ENCODE measurements at regions not wholly inside any gene's neighbourhood (a gene's known extent, or its start where the extent isn't known, plus 50 kb on each side); places are given as distances from the start of the nearest gene placed in this dataset.

DNA sequence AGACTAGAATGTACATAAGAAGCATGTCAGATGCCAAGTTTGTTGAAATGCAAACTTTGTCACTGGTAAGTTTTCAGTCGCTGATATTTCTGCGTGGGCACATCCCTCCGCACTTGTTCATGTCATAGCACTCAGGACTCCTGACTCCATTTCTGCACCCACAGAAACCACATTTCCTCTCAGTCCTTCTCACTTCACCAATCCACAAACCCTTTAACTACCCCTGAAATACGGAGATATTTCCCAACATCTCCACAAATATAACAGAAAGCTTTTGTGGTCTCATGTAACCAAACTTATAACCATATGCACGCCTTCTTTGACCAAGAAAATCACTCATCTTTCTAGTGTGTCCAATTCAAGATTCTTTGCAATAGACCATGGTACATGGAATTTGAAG is 276.9 kb upstream of the ERBB4 start:
- TF ChIP-seq ZNF26 (tag by site-specific recombination; IDR thresholded peaks at IDR 0.05): no peak
- no peak for TF ChIP-seq ZNF610 (tag by site-specific recombination; IDR thresholded peaks at IDR 0.05; ENCODE audit: borderline replicate concordance)
- no peak for TF ChIP-seq ZNF777 (tag by site-specific recombination; IDR thresholded peaks at IDR 0.05; ENCODE audit: borderline replicate concordance)
- no peak overlapping the region for H3K4me3 ChIP-seq (ENCODE audit: low read depth, low read length)
- H3K4me1 ChIP-seq (ENCODE audit: control insufficient read depth, insufficient read depth, low read length): no peaks in the 10 kb centered on the region
- CTCF ChIA-PET: no interaction called here
- no peak overlapping the region for H3K27ac ChIP-seq (ENCODE audit: extremely low read depth, low read depth, low read length)
- H3K9me3 ChIP-seq (ENCODE audit: control insufficient read depth, insufficient read depth, low read depth, low read length): no peaks in the 10 kb centered on the region
- POLR2A ChIA-PET: no interaction called here
- H3K36me3 ChIP-seq (ENCODE audit: control insufficient read depth in 2 of 2, insufficient read depth in 1 of 2, low read length in 2 of 2): no peaks in the 10 kb centered on the region

GRCh38 chr2:212814941-212815340 is 276.3 kb upstream of the ERBB4 start:
- H3K27ac ChIP-seq (ENCODE audit: extremely low read depth, low read depth, low read length): no peak overlapping the region
- no peaks in the 10 kb centered on the region for H3K9me3 ChIP-seq (ENCODE audit: control insufficient read depth, insufficient read depth, low read depth, low read length)
- no peak for TF ChIP-seq MYNN (tag by site-specific recombination; IDR thresholded peaks at IDR 0.05; ENCODE audit: borderline replicate concordance)
- TF ChIP-seq MZF1 (tag by site-specific recombination; IDR thresholded peaks at IDR 0.05; ENCODE audit: borderline replicate concordance): no peak
- no peak for TF ChIP-seq REPIN1 (tag by site-specific recombination; IDR thresholded peaks at IDR 0.05; ENCODE audit: low read depth)
- TF ChIP-seq ZNF544 (tag by site-specific recombination; IDR thresholded peaks at IDR 0.05): no peak
- no peak for TF ChIP-seq ZNF132 (tag by site-specific recombination; IDR thresholded peaks at IDR 0.05; ENCODE audit: borderline replicate concordance)
- TF ChIP-seq BCL6B (tag by site-specific recombination; IDR thresholded peaks at IDR 0.05): no peak
- TF ChIP-seq YY1 (tag by site-specific recombination; IDR thresholded peaks at IDR 0.05): no peak
- TF ChIP-seq ZNF785 (tag by site-specific recombination; IDR thresholded peaks at IDR 0.05): no peak
- TF ChIP-seq ZNF777 (tag by site-specific recombination; IDR thresholded peaks at IDR 0.05; ENCODE audit: borderline replicate concordance): no peak
- TF ChIP-seq GLI4 (tag by site-specific recombination; IDR thresholded peaks at IDR 0.05): no peak
- TF ChIP-seq SP7 (tag by site-specific recombination; IDR thresholded peaks at IDR 0.05): no peak
- TF ChIP-seq ZNF596 (tag by site-specific recombination; IDR thresholded peaks at IDR 0.05): no peak
- TF ChIP-seq, protein P1, sequence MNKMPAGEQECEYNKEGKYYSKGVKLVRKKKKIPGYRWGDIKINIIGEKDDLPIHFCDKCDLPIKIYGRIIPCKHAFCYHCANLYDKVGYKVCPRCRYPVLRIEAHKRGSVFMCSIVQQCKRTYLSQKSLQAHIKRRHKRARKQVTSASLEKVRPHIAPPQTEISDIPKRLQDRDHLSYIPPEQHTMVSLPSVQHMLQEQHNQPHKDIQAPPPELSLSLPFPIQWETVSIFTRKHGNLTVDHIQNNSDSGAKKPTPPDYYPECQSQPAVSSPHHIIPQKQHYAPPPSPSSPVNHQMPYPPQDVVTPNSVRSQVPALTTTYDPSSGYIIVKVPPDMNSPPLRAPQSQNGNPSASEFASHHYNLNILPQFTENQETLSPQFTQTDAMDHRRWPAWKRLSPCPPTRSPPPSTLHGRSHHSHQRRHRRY (tag by site-specific recombination; IDR thresholded peaks at IDR 0.05): no peak
- TF ChIP-seq ZNF350 (tag by site-specific recombination; IDR thresholded peaks at IDR 0.05): no peak
- TF ChIP-seq ZNF530 (tag by site-specific recombination; IDR thresholded peaks at IDR 0.05; ENCODE audit: low read depth): no peak
- no peak for TF ChIP-seq ZNF175 (tag by site-specific recombination; IDR thresholded peaks at IDR 0.05)
- TF ChIP-seq ZNF19 (tag by site-specific recombination; IDR thresholded peaks at IDR 0.05; ENCODE audit: low read depth): no peak
- CTCF ChIA-PET: no interaction called here
- H3K36me3 ChIP-seq (ENCODE audit: control insufficient read depth in 2 of 2, insufficient read depth in 1 of 2, low read length in 2 of 2): no peaks in the 10 kb centered on the region
- no peaks in the 10 kb centered on the region for H3K4me1 ChIP-seq (ENCODE audit: control insufficient read depth, insufficient read depth, low read length)
- H3K4me3 ChIP-seq (ENCODE audit: low read depth, low read length): no peak overlapping the region
- POLR2A ChIA-PET: no interaction called here

- H3K27ac ChIP-seq (ENCODE audit: extremely low read depth, low read depth, low read length): no peak overlapping the region
- CTCF ChIA-PET: interaction anchor here (0.5 kb wide), 1 partner anchor 599 kb away, joined by 3 read pairs; no protein-coding TSS in a partner anchor
- no peak for TF ChIP-seq ZNF112 (tag by site-specific recombination; IDR thresholded peaks at IDR 0.05)
- no peak for TF ChIP-seq ZNF221 (tag by site-specific recombination; IDR thresholded peaks at IDR 0.05; ENCODE audit: borderline replicate concordance)
- no peak for TF ChIP-seq ZNF37A (tag by site-specific recombination; IDR thresholded peaks at IDR 0.05)
- no peak for TF ChIP-seq ZNF658 (tag by site-specific recombination; IDR thresholded peaks at IDR 0.05)
- TF ChIP-seq KLF10 (tag by site-specific recombination; IDR thresholded peaks at IDR 0.05): no peak
- TF ChIP-seq FEZF1 (tag by site-specific recombination; IDR thresholded peaks at IDR 0.05): no peak
- TF ChIP-seq HOXC10 (CRISPR knock-in tag; IDR thresholded peaks at IDR 0.05): no peak
- no peak for TF ChIP-seq SCRT2 (tag by site-specific recombination; IDR thresholded peaks at IDR 0.05)
- TF ChIP-seq ZNF202 (tag by site-specific recombination; IDR thresholded peaks at IDR 0.05; ENCODE audit: borderline replicate concordance): no peak
- no peak for TF ChIP-seq ZBTB17 (tag by site-specific recombination; IDR thresholded peaks at IDR 0.05)
- TF ChIP-seq ZBTB48 (tag by site-specific recombination; IDR thresholded peaks at IDR 0.05): no peak
- no peak for TF ChIP-seq ZNF785 (tag by site-specific recombination; IDR thresholded peaks at IDR 0.05)
- no peak for TF ChIP-seq ZNF791 (tag by site-specific recombination; IDR thresholded peaks at IDR 0.05)
- no peak for TF ChIP-seq ZNF792 (tag by site-specific recombination; IDR thresholded peaks at IDR 0.05)
- TF ChIP-seq ZNF239 (tag by site-specific recombination; IDR thresholded peaks at IDR 0.05): no peak
Observed at GRCh38 chr2:212811921-212812320, 273.3 kb upstream of the ERBB4 start.

More at GRCh38 chr2:212811921-212812320, 273.3 kb upstream of the ERBB4 start:
- H3K4me1 ChIP-seq (ENCODE audit: control insufficient read depth, insufficient read depth, low read length): no peaks in the 10 kb centered on the region
- H3K36me3 ChIP-seq (ENCODE audit: control insufficient read depth in 2 of 2, insufficient read depth in 1 of 2, low read length in 2 of 2): no peaks in the 10 kb centered on the region
- POLR2A ChIA-PET: no interaction called here
- no peak overlapping the region for H3K4me3 ChIP-seq (ENCODE audit: low read depth, low read length)
- no peaks in the 10 kb centered on the region for H3K9me3 ChIP-seq (ENCODE audit: control insufficient read depth, insufficient read depth, low read depth, low read length)

All from HEK293 (cell line).